HG03469 (cell line): ENCODE measurements at regions not wholly inside any gene's neighbourhood (a gene's known extent, or its start where the extent isn't known, plus 50 kb on each side); places are given as distances from the start of the nearest gene placed in this dataset.
A peak's percentile ranks its signal among the peaks of the same experiment; 100 is the strongest.

Source experiments
- ATAC-seq: cut with Tn5 transposase; IDR thresholded peaks from one replicate; pipeline ENCODE4 v1.9.1; 2021; ENCODE audit warnings: mild to moderate bottlenecking, moderate library complexity, moderate number of reproducible peaks; ENCODE audit not compliant: unreplicated experiment

GRCh38 chr5:8314965-8315364, 446.0 kb downstream of the MTRR start:
- ATAC-seq, result no peak

- ATAC-seq, result no peak
These were observed 447.8 kb downstream of the MTRR start for GRCh38 chr5:8316608-8317280.

- ATAC-seq, result no peak
These were observed 448.4 kb downstream of the MTRR start for GRCh38 chr5:8317335-8317734.

GRCh38 chr5:8320244-8320643, 451.3 kb downstream of the MTRR start:
- ATAC-seq, result no peak

GRCh38 chr5:8321272-8321671, 452.3 kb downstream of the MTRR start:
- ATAC-seq, result no peak

- ATAC-seq, result no peak
These were observed 453.5 kb downstream of the MTRR start for GRCh38 chr5:8322484-8322883.

- ATAC-seq, result no peak
These were observed 458.1 kb downstream of the MTRR start for GRCh38 chr5:8327016-8327415.

GRCh38 chr5:8329773-8330172, 460.8 kb downstream of the MTRR start:
- ATAC-seq, result no peak

GRCh38 chr5:8332666-8333445, 463.9 kb downstream of the MTRR start:
- no peak for ATAC-seq

- no peak for ATAC-seq
These were observed 464.5 kb downstream of the MTRR start for GRCh38 chr5:8333485-8333884.

GRCh38 chr5:8333977-8334376, 465.0 kb downstream of the MTRR start:
- no peak for ATAC-seq

GRCh38 chr5:8340261-8340660, 471.3 kb downstream of the MTRR start:
- no peak for ATAC-seq

- no peak for ATAC-seq
These were observed 471.9 kb downstream of the MTRR start for GRCh38 chr5:8340739-8341344.

GRCh38 chr5:8341406-8341805, 472.5 kb downstream of the MTRR start:
- ATAC-seq, result no peak

- ATAC-seq, result no peak
These were observed 479.0 kb downstream of the MTRR start for GRCh38 chr5:8347984-8348383.

GRCh38 chr5:8349855-8350254, 480.9 kb downstream of the MTRR start:
- peak; percentile 93 for ATAC-seq

- ATAC-seq, result no peak
These were observed 481.8 kb downstream of the MTRR start for GRCh38 chr5:8350644-8351339.

GRCh38 chr5:8355981-8356380, 487.0 kb downstream of the MTRR start:
- ATAC-seq, result no peak

- ATAC-seq, result no peak
These were observed 491.1 kb downstream of the MTRR start for GRCh38 chr5:8360012-8360411.

GRCh38 chr5:8362495-8362894, 493.5 kb downstream of the MTRR start:
- no peak for ATAC-seq

- ATAC-seq, result no peak
These were observed 494.2 kb downstream of the MTRR start for GRCh38 chr5:8363138-8363537.
